HEK293 (cell line): ENCODE measurements at regions not wholly inside any gene's neighbourhood (a gene's known extent, or its start where the extent isn't known, plus 50 kb on each side); places are given as distances from the start of the nearest gene placed in this dataset.

Experiments
- CTCF ChIA-PET: fragments of 350-600 bp; formaldehyde crosslinking; extraction: SDS; loops from one replicate; lab custom pipeline; 2021; ENCODE audit warnings: antibody characterized with exemption; lab: Yijun Ruan, JAX
- POLR2A ChIA-PET: fragments of 300-600 bp; formaldehyde crosslinking; extraction: SDS; loops from one replicate; lab custom pipeline; 2020; ENCODE audit warnings: antibody characterized with exemption, inconsistent platforms; lab: Yijun Ruan, JAX
- H3K27ac ChIP-seq: fragments of 200-500 bp; sonication (Bioruptor generic); 2 replicates; pipeline ENCODE4 v1.5.1; 2014; ENCODE audit warnings: low read depth, low read length, control low read depth, inconsistent platforms; ENCODE audit errors: extremely low read depth
- H3K36me3 ChIP-seq, 2 experiments: fragments of 200-500 bp in 1 of 2; sonication (Bioruptor generic) in 1 of 2; 1 replicate in 1 of 2; 2 replicates in 1 of 2; pipeline ENCODE4 v1.5.1; 2014 to 2017; ENCODE audit warnings: inconsistent platforms in 2 of 2, low read length in 2 of 2; ENCODE audit not compliant: control insufficient read depth in 2 of 2, insufficient read depth in 1 of 2
- H3K4me1 ChIP-seq: fragments of 200-500 bp; sonication (Bioruptor generic); 2 replicates; pipeline ENCODE4 v1.5.1; 2014; ENCODE audit warnings: mild to moderate bottlenecking, low read length, inconsistent platforms; ENCODE audit not compliant: control insufficient read depth, insufficient read depth
- H3K4me3 ChIP-seq: 2 replicates; pipeline ENCODE4 v1.5.1; 2011; ENCODE audit warnings: low read depth, mild to moderate bottlenecking, control low read depth, low read length, moderate library complexity
- H3K9me3 ChIP-seq: fragments of 200-500 bp; sonication (Bioruptor generic); 2 replicates; pipeline ENCODE4 v1.5.1; 2014; ENCODE audit warnings: low read depth, low read length, inconsistent platforms; ENCODE audit not compliant: control insufficient read depth, insufficient read depth
- GFI1B ChIP-seq: fragments of 450-650 bp; formaldehyde crosslinking; IDR thresholded peaks from 2 replicates; pipeline ENCODE4 v1.5.1; 2016; ENCODE audit warnings: missing biosample characterization, missing genetic modification characterization
- GLIS2 ChIP-seq: fragments of 450-650 bp; formaldehyde crosslinking; IDR thresholded peaks from 2 replicates; pipeline ENCODE4 v1.5.1; 2016; ENCODE audit warnings: missing biosample characterization, missing genetic modification characterization
- HOXC10 ChIP-seq: sonication (generic); formaldehyde crosslinking; IDR thresholded peaks from 2 replicates; pipeline ENCODE4 v1.8.1; 2023; ENCODE audit warnings: mild to moderate bottlenecking, missing genetic modification reagents
- MYNN ChIP-seq: fragments of 450-650 bp; formaldehyde crosslinking; IDR thresholded peaks from 2 replicates; pipeline ENCODE4 v1.5.1; 2016; ENCODE audit warnings: missing biosample characterization, missing genetic modification characterization, borderline replicate concordance
- RBAK ChIP-seq: fragments of 450-650 bp; formaldehyde crosslinking; IDR thresholded peaks from 2 replicates; pipeline ENCODE4 v1.5.1; 2016; ENCODE audit warnings: missing biosample characterization, missing genetic modification characterization
- SCRT1 ChIP-seq: fragments of 450-650 bp; formaldehyde crosslinking; IDR thresholded peaks from 2 replicates; pipeline ENCODE4 v1.5.1; 2016; ENCODE audit warnings: missing biosample characterization, missing genetic modification characterization, borderline replicate concordance
- SP7 ChIP-seq: fragments of 450-650 bp; formaldehyde crosslinking; IDR thresholded peaks from 2 replicates; pipeline ENCODE4 v1.5.1; 2016; ENCODE audit warnings: missing biosample characterization, missing genetic modification characterization
- ZBTB21 ChIP-seq: fragments of 450-650 bp; formaldehyde crosslinking; IDR thresholded peaks from 2 replicates; pipeline ENCODE4 v1.5.1; 2017; ENCODE audit warnings: missing biosample characterization, missing genetic modification characterization
- ZBTB8A ChIP-seq: fragments of 450-650 bp; formaldehyde crosslinking; IDR thresholded peaks from 2 replicates; pipeline ENCODE4 v1.5.1; 2016; ENCODE audit warnings: missing biosample characterization, missing genetic modification characterization
- ZNF112 ChIP-seq: fragments of 450-650 bp; formaldehyde crosslinking; IDR thresholded peaks from 2 replicates; pipeline ENCODE4 v1.5.0; 2017; ENCODE audit warnings: missing biosample characterization, missing genetic modification characterization
- ZNF174 ChIP-seq: fragments of 450-650 bp; formaldehyde crosslinking; IDR thresholded peaks from 2 replicates; pipeline ENCODE4 v1.5.0; 2017; ENCODE audit warnings: missing biosample characterization, mild to moderate bottlenecking, missing genetic modification characterization
- ZNF223 ChIP-seq: fragments of 450-650 bp; formaldehyde crosslinking; IDR thresholded peaks from 2 replicates; pipeline ENCODE4 v1.5.1; 2016; ENCODE audit warnings: missing biosample characterization, missing genetic modification characterization
- ZNF266 ChIP-seq: fragments of 450-650 bp; formaldehyde crosslinking; IDR thresholded peaks from 2 replicates; pipeline ENCODE4 v1.5.1; 2016; ENCODE audit warnings: missing biosample characterization, missing genetic modification characterization, low read depth
- ZNF274 ChIP-seq, 2 experiments: fragments of 200-500 bp in 1 of 2; fragments of 450-650 bp in 1 of 2; sonication (Bioruptor generic) in 1 of 2; formaldehyde crosslinking in 1 of 2; IDR thresholded peaks; 2 replicates each; pipeline versions ENCODE4 v1.5.1 to v1.6.1; 2014 to 2016; ENCODE audit warnings: borderline replicate concordance in 1 of 2, inconsistent platforms in 1 of 2, low read length in 1 of 2, missing biosample characterization in 1 of 2, missing genetic modification characterization in 1 of 2
- ZNF292 ChIP-seq: fragments of 450-650 bp; formaldehyde crosslinking; IDR thresholded peaks from 2 replicates; pipeline ENCODE4 v1.5.1; 2016; ENCODE audit warnings: low read depth, missing biosample characterization, missing genetic modification characterization, borderline replicate concordance
- ZNF324 ChIP-seq: fragments of 450-650 bp; formaldehyde crosslinking; IDR thresholded peaks from 2 replicates; pipeline ENCODE4 v1.5.1; 2016; ENCODE audit warnings: missing biosample characterization, missing genetic modification characterization
- ZNF362 ChIP-seq: fragments of 450-650 bp; formaldehyde crosslinking; IDR thresholded peaks from 2 replicates; pipeline ENCODE4 v1.5.1; 2016; ENCODE audit warnings: missing biosample characterization, missing genetic modification characterization
- ZNF366 ChIP-seq: fragments of 450-650 bp; formaldehyde crosslinking; conservative IDR thresholded peaks from 2 replicates; pipeline ENCODE4 v1.5.1; 2016; ENCODE audit warnings: missing biosample characterization, missing genetic modification characterization
- ZNF426 ChIP-seq: fragments of 450-650 bp; formaldehyde crosslinking; IDR thresholded peaks from 2 replicates; pipeline ENCODE4 v1.5.1; 2017; ENCODE audit warnings: missing biosample characterization, missing genetic modification characterization, mild to moderate bottlenecking, inconsistent platforms, moderate library complexity
- ZNF549 ChIP-seq: fragments of 450-650 bp; IDR thresholded peaks from 2 replicates; pipeline ENCODE4 v1.5.1; 2018; ENCODE audit warnings: missing biosample characterization, missing genetic modification characterization, mild to moderate bottlenecking, inconsistent platforms, moderate library complexity
- ZNF558 ChIP-seq: fragments of 450-650 bp; formaldehyde crosslinking; IDR thresholded peaks from 2 replicates; pipeline ENCODE4 v1.5.1; 2016; ENCODE audit warnings: missing biosample characterization, missing genetic modification characterization
- ZNF629 ChIP-seq: fragments of 450-650 bp; formaldehyde crosslinking; IDR thresholded peaks from 2 replicates; pipeline ENCODE4 v1.5.1; 2017; ENCODE audit warnings: missing biosample characterization, missing genetic modification characterization
- TF ChIP-seq, protein P1 (sequence below): fragments of 450-650 bp; formaldehyde crosslinking; IDR thresholded peaks from 2 replicates; pipeline ENCODE4 v1.5.1; 2017; ENCODE audit warnings: missing biosample characterization, missing genetic modification characterization
- TF ChIP-seq, protein P2 (sequence below): fragments of 450-650 bp; formaldehyde crosslinking; IDR thresholded peaks from 2 replicates; pipeline ENCODE4 v1.5.1; 2016; ENCODE audit warnings: missing biosample characterization, missing genetic modification characterization

- TF ChIP-seq ZNF362 (tag by site-specific recombination) (no peak), MYNN (tag by site-specific recombination) (no peak)
Measured at GRCh38 chr3:104909198-104909597, 457.5 kb upstream of the ALCAM start (continued).

DNA sequence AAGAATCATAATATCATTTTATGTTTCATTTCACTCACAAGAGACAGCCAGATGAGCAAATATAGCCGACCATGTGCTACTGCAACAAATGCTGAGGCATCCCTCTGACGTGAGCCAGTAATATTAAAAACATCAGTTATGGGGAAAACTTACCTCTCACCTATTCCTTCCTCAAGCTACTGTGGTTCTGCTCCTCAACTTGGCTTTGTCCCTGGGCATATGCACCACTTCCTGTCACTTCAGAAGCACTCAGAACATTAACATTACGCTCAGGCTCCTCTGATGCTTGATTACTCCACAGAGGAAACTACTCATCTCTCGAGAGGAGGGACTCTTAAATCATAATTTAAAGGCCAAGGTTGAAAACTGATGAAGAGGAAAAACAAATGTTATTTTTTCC is 457.0 kb upstream of the ALCAM start:
- TF ChIP-seq ZNF274 (IDR thresholded peaks at IDR 0.05; ENCODE audit: low read length) (no peak), ZNF274 (tag by site-specific recombination; IDR thresholded peaks at IDR 0.05; ENCODE audit: borderline replicate concordance) (no peak), ZNF366 (no peak)
- Histone ChIP-seq H3K9me3 (no peaks in the 10 kb centered on the region), H3K4me1 (no peaks in the 10 kb centered on the region), H3K36me3 (no peaks in the 10 kb centered on the region), H3K4me3 (no peak overlapping the region), H3K27ac (no peak overlapping the region)
- ChIA-PET POLR2A (no interaction called here), CTCF (no interaction called here)

DNA sequence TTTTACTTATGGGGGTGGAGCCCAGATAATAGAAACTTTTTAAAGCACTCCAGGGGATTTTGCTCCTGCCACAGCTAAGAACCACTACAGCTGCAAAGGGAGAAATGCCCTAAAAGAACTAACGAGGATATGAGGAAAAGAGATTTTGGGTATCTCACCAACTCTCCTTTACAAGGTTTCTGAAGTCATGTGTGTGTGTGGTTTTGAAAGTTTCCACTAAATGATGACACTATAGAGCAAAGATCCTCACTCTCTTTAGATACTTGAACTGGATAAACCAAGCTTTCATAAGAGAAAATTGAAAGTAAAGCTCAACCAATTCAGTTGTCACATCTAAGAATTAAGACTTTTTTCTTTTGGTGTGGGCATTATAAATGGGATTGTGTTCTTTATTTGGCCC is 455.3 kb upstream of the ALCAM start:
- CTCF ChIA-PET = no interaction called here
- H3K4me3 ChIP-seq = no peak overlapping the region
- POLR2A ChIA-PET = no interaction called here
- no peaks in the 10 kb centered on the region for H3K4me1 ChIP-seq
- H3K9me3 ChIP-seq = no peaks in the 10 kb centered on the region
- TF ChIP-seq ZNF426 (tag by site-specific recombination) (no peak), ZNF174 (tag by site-specific recombination) (no peak), ZNF629 (tag by site-specific recombination) (no peak)
- H3K27ac ChIP-seq = no peak overlapping the region
- no peaks in the 10 kb centered on the region for H3K36me3 ChIP-seq

DNA sequence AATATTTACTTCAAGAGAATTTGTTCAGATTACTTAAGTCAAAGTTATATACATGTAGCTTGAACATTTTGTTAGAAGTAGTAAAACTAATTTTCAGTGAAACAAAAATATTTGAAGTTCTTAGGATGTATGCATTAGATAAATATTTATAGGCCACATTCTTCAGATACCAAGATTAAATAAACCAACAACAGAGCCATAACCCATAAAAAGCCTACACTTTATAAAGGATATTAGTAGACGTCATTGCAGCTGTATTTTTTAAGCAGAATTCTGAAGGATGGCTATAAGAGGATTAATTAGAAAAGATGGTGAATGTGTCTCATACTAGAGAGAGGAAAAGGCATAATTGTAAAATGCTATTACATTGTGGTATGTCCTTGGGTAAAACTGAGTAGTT is 449.7 kb upstream of the ALCAM start:
- TF ChIP-seq ZNF292 (no peak), HOXC10 (no peak), ZBTB21 (tag by site-specific recombination) (no peak), GFI1B (no peak), ZNF112 (tag by site-specific recombination) (no peak), GLIS2 (tag by site-specific recombination) (no peak), ZNF558 (no peak)
- TF ChIP-seq, protein P1, sequence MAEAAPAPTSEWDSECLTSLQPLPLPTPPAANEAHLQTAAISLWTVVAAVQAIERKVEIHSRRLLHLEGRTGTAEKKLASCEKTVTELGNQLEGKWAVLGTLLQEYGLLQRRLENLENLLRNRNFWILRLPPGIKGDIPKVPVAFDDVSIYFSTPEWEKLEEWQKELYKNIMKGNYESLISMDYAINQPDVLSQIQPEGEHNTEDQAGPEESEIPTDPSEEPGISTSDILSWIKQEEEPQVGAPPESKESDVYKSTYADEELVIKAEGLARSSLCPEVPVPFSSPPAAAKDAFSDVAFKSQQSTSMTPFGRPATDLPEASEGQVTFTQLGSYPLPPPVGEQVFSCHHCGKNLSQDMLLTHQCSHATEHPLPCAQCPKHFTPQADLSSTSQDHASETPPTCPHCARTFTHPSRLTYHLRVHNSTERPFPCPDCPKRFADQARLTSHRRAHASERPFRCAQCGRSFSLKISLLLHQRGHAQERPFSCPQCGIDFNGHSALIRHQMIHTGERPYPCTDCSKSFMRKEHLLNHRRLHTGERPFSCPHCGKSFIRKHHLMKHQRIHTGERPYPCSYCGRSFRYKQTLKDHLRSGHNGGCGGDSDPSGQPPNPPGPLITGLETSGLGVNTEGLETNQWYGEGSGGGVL (tag by site-specific recombination) = no peak
- TF ChIP-seq, all 188 proteins: peak for 0

GRCh38 chr3:104920512-104920911 is 446.2 kb upstream of the ALCAM start:
- POLR2A ChIA-PET = no interaction called here
- H3K4me1 ChIP-seq = no peaks in the 10 kb centered on the region
- no peak for TF ChIP-seq ZNF223 (tag by site-specific recombination)
- TF ChIP-seq ZNF549 (tag by site-specific recombination) = no peak
- TF ChIP-seq SCRT1 (tag by site-specific recombination) = no peak
- no peak for TF ChIP-seq ZBTB8A (tag by site-specific recombination)
- no peak for TF ChIP-seq SP7 (tag by site-specific recombination)
- TF ChIP-seq HOXC10 = no peak
- no peak for TF ChIP-seq RBAK (tag by site-specific recombination)
- no peak for TF ChIP-seq ZNF266 (tag by site-specific recombination)
- TF ChIP-seq, protein P2, sequence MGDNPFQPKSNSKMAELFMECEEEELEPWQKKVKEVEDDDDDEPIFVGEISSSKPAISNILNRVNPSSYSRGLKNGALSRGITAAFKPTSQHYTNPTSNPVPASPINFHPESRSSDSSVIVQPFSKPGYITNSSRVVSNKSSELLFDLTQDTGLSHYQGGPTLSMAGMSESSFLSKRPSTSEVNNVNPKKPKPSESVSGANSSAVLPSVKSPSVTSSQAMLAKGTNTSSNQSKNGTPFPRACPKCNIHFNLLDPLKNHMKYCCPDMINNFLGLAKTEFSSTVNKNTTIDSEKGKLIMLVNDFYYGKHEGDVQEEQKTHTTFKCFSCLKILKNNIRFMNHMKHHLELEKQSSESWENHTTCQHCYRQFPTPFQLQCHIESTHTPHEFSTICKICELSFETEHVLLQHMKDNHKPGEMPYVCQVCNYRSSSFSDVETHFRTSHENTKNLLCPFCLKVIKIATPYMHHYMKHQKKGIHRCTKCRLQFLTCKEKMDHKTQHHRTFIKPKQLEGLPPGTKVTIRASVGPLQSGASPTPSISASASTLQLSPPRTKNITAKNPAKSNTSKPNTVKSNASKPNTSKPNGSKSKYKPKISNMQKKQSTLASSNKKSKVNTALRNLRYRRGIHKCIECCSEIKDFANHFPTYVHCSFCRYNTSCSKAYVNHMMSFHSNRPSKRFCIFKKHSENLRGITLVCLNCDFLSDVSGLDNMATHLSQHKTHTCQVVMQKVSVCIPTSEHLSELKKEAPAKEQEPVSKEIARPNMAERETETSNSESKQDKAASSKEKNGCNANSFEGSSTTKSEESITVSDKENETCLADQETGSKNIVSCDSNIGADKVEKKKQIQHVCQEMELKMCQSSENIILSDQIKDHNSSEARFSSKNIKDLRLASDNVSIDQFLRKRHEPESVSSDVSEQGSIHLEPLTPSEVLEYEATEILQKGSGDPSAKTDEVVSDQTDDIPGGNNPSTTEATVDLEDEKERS = no peak
- no peak for TF ChIP-seq ZNF324 (tag by site-specific recombination)

More for the DNA sequence above, 449.7 kb upstream of the ALCAM start:
- ChIA-PET CTCF (no interaction called here), POLR2A (no interaction called here)
- no peak overlapping the region for H3K4me3 ChIP-seq
- no peaks in the 10 kb centered on the region for H3K4me1 ChIP-seq
- H3K27ac ChIP-seq = no peak overlapping the region
- H3K36me3 ChIP-seq = no peaks in the 10 kb centered on the region
- H3K9me3 ChIP-seq = no peaks in the 10 kb centered on the region

More at GRCh38 chr3:104920512-104920911, 446.2 kb upstream of the ALCAM start:
- CTCF ChIA-PET = no interaction called here
- Histone ChIP-seq H3K9me3 (no peaks in the 10 kb centered on the region), H3K36me3 (no peaks in the 10 kb centered on the region), H3K27ac (no peak overlapping the region), H3K4me3 (no peak overlapping the region)
